ENCODE measurements at regions not wholly inside any gene's neighbourhood (a gene's known extent, or its start where the extent isn't known, plus 50 kb on each side); places are given as distances from the start of the nearest gene placed in this dataset.

- no peak overlapping the region for H3K4me2 ChIP-seq (ENCODE audit: low read depth, low read length)
- H4K91ac ChIP-seq (ENCODE audit: insufficient read depth, low read depth, low read length) = no peak overlapping the region
- ChIA-PET CTCF (no interaction called here), POLR2A (ENCODE audit: unreplicated experiment) (no interaction called here)
- H2BK5ac ChIP-seq (ENCODE audit: low read depth, low read length, poor library complexity, severe bottlenecking) = no peak overlapping the region
- no peak overlapping the region for H2BK20ac ChIP-seq (ENCODE audit: low read depth, low read length)
- WGBS, 2 experiments (ENCODE audit: extremely low coverage in 2 of 2, insufficient read length in 1 of 2) = no CpG with 5 or more reads among the region's 5 CpGs
- no peak overlapping the region for H3K18ac ChIP-seq (ENCODE audit: low read depth, low read length)
- H3K36me3 ChIP-seq (ENCODE audit: control insufficient read depth, insufficient read depth, low read length) = no peaks in the 10 kb centered on the region
- no peak overlapping the region for H2BK15ac ChIP-seq (ENCODE audit: low read depth, low read length)
- no peak overlapping the region for H3K14ac ChIP-seq (replicated peaks; ENCODE audit: low read depth, low read length)
- H3K4me1 ChIP-seq (ENCODE audit: control insufficient read depth, insufficient read depth, low read length) = no peaks in the 10 kb centered on the region
- no peak overlapping the region for H3K56ac ChIP-seq (ENCODE audit: extremely low read depth, insufficient read depth, low read length)
- no peak overlapping the region for H3K27ac ChIP-seq (ENCODE audit: insufficient read depth, low read length)
- H2AK5ac ChIP-seq (ENCODE audit: low read depth, low read length) = no peak overlapping the region
- no peak overlapping the region for H2AFZ ChIP-seq (replicated peaks; ENCODE audit: low read length, poor library complexity)
- no peak overlapping the region for H4K8ac ChIP-seq (ENCODE audit: low read depth in 2 of 2, low read length in 2 of 2)
- BruUV-seq (replicated peaks) = no TSS peak
- no peaks in the 10 kb centered on the region for H3K27me3 ChIP-seq (ENCODE audit: control insufficient read depth, insufficient read depth, low read length)
- H3K9me1 ChIP-seq (ENCODE audit: insufficient read depth, low read length) = no peaks in the 10 kb centered on the region
- no peak overlapping the region for H2AK9ac ChIP-seq (replicated peaks; ENCODE audit: low read depth, low read length, poor library complexity)
- peaks cover 8% of the 10 kb centered on the region for H3K9me3 ChIP-seq (ENCODE audit: control insufficient read depth, insufficient read depth, low read length)
- in situ Hi-C loops (cut with MboI; ENCODE audit: low sequenced_read_pairs) = no loop called here
- no peak overlapping the region for H3K4ac ChIP-seq (ENCODE audit: low read depth, low read length)
- H3K4me3 ChIP-seq (ENCODE audit: insufficient read depth, low read depth, low read length) = no peak overlapping the region
- no peak for TF ChIP-seq SMC3 (IDR thresholded peaks at IDR 0.05; ENCODE audit: low read depth, low read length)
- TF ChIP-seq NFE2L2 (IDR thresholded peaks at IDR 0.05; ENCODE audit: low read depth, low read length) = no peak
- no peak for TF ChIP-seq FOS (IDR thresholded peaks at IDR 0.05; ENCODE audit: low read depth, low read length)
- TF ChIP-seq BHLHE40 (IDR thresholded peaks at IDR 0.05; ENCODE audit: low read depth, low read length) = no peak
- no peak for TF ChIP-seq RFX5 (IDR thresholded peaks at IDR 0.05; ENCODE audit: low read depth, low read length)
- TF ChIP-seq, protein P1, sequence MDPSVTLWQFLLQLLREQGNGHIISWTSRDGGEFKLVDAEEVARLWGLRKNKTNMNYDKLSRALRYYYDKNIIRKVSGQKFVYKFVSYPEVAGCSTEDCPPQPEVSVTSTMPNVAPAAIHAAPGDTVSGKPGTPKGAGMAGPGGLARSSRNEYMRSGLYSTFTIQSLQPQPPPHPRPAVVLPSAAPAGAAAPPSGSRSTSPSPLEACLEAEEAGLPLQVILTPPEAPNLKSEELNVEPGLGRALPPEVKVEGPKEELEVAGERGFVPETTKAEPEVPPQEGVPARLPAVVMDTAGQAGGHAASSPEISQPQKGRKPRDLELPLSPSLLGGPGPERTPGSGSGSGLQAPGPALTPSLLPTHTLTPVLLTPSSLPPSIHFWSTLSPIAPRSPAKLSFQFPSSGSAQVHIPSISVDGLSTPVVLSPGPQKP (IDR thresholded peaks at IDR 0.05; ENCODE audit: borderline replicate concordance, low read depth, low read length) = no peak
- TF ChIP-seq CEBPB (IDR thresholded peaks at IDR 0.05; ENCODE audit: low read depth, low read length) = no peak
- TF ChIP-seq RAD21 (IDR thresholded peaks at IDR 0.05; ENCODE audit: low read length) = no peak
- no peak for TF ChIP-seq POLR2A (IDR thresholded peaks at IDR 0.05; ENCODE audit: low read depth, low read length)
- no peak for TF ChIP-seq USF2 (IDR thresholded peaks at IDR 0.05; ENCODE audit: low read depth, low read length)
- no peak for TF ChIP-seq MXI1 (IDR thresholded peaks at IDR 0.05; ENCODE audit: borderline replicate concordance, low read depth, low read length)
- TF ChIP-seq MAZ (IDR thresholded peaks at IDR 0.05; ENCODE audit: borderline replicate concordance, low read depth, low read length) = no peak
- no peak for TF ChIP-seq CTCF (conservative IDR thresholded peaks at IDR 0.05; ENCODE audit: low read depth, low read length)
- no peak for TF ChIP-seq RCOR1 (IDR thresholded peaks at IDR 0.05; ENCODE audit: insufficient replicate concordance, low read length)
- ATAC-seq (ENCODE audit: low read depth) (no peak), DNase-seq (no peak)
- H4K20me1 ChIP-seq (ENCODE audit: insufficient read depth, low read length) = no peaks in the 10 kb centered on the region
- H3K9ac ChIP-seq (ENCODE audit: low read depth, low read length) = no peak overlapping the region
- no peak overlapping the region for H4K5ac ChIP-seq (ENCODE audit: low read depth, low read length)
- H3K23ac ChIP-seq (ENCODE audit: low read depth, low read length) = no peak overlapping the region
- dilution Hi-C loops (cut with HindIII; ENCODE audit: low sequenced_read_pairs, unreplicated experiment) = no loop called here
- H2BK120ac ChIP-seq (ENCODE audit: low read depth, low read length) = no peak overlapping the region
- intact Hi-C loops (cut with micrococcal nuclease) = no loop called here
- no peaks in the 10 kb centered on the region for H3K79me1 ChIP-seq (ENCODE audit: low read depth in 1 of 2, low read length in 2 of 2)
These were observed 289.1 kb upstream of the PHF14 start for GRCh38 chr7:10684606-10685005.

Measured in IMR-90 (cell line).